Caco-2 (cell line): ENCODE measurements at regions not wholly inside any gene's neighbourhood (a gene's known extent, or its start where the extent isn't known, plus 50 kb on each side); places are given as distances from the start of the nearest gene placed in this dataset.

ENCODE experiments used
- BruUV-seq: library from RNA; stranded (reverse); fragments of 400-500 nt; replicated peaks from 2 replicates; lab custom pipeline; 2021; lab: Mats Ljungman, UMichigan
- CTCF ChIA-PET: fragments of 300-600 bp; sonication (Branson Sonifier 250); formaldehyde crosslinking; loops from one replicate; lab custom pipeline; 2022; ENCODE audit warnings: antibody characterized with exemption; lab: Charles Lee
- POLR2A ChIA-PET: fragments of 300-600 bp; sonication (Branson Sonifier 250); formaldehyde crosslinking; loops from one replicate; lab custom pipeline; 2022; ENCODE audit warnings: antibody characterized with exemption; lab: Charles Lee
- DNase-seq, 2 experiments: peaks; one replicate each; pipeline versions ENCODE4 v3.0.0 to v3.0.0-alpha.2; 2020 to 2022
- H3K27me3 ChIP-seq: replicated peaks from 2 replicates; pipeline ENCODE4 v1.6.0; 2011; ENCODE audit warnings: low read length; ENCODE audit not compliant: control insufficient read depth, insufficient read depth
- H3K36me3 ChIP-seq: 2 replicates; pipeline ENCODE4 v1.5.1; 2011; ENCODE audit warnings: low read length; ENCODE audit not compliant: control insufficient read depth, insufficient read depth
- H3K4me1 ChIP-seq: fragments of 250-450 bp; sonication (Bioruptor Pico); 2 replicates; pipeline ENCODE4 v1.5.1; 2020; ENCODE audit warnings: mild to moderate bottlenecking
- H3K4me3 ChIP-seq: 2 replicates; pipeline ENCODE4 v1.5.1; 2011; ENCODE audit warnings: low read depth, mild to moderate bottlenecking, control low read depth, low read length
- H3K9me3 ChIP-seq: fragments of 250-450 bp; sonication (Bioruptor Pico); 2 replicates; pipeline ENCODE4 v1.5.1; 2020; ENCODE audit warnings: mild to moderate bottlenecking, moderate library complexity
- H3K27ac Mint-ChIP-seq: one replicate; pipeline ENCODE4 v1.8.0; 2022; ENCODE audit warnings: mixed read lengths; ENCODE audit not compliant: unreplicated experiment
- H3K27me3 Mint-ChIP-seq: one replicate; pipeline ENCODE4 v1.8.0; 2022; ENCODE audit warnings: mixed read lengths; ENCODE audit not compliant: insufficient read depth, unreplicated experiment
- H3K36me3 Mint-ChIP-seq: one replicate; pipeline ENCODE4 v1.8.0; 2022; ENCODE audit warnings: mild to moderate bottlenecking, mixed read lengths; ENCODE audit not compliant: insufficient read depth, unreplicated experiment
- H3K4me1 Mint-ChIP-seq: one replicate; pipeline ENCODE4 v1.8.0; 2022; ENCODE audit warnings: low read depth, mixed read lengths; ENCODE audit not compliant: unreplicated experiment
- H3K4me3 Mint-ChIP-seq: one replicate; pipeline ENCODE4 v1.8.0; 2022; ENCODE audit warnings: mild to moderate bottlenecking, moderate library complexity, mixed read lengths; ENCODE audit not compliant: unreplicated experiment
- H3K9me3 Mint-ChIP-seq: one replicate; pipeline ENCODE4 v1.8.0; 2022; ENCODE audit warnings: mixed read lengths; ENCODE audit not compliant: unreplicated experiment
- intact Hi-C: fragments of 100-400 bp; cut with micrococcal nuclease; formaldehyde crosslinking; loops from one replicate; pipeline ENCODE4 v1.10.0; 2022; ENCODE audit not compliant: unreplicated experiment
- TF ChIP-seq, protein P1 (sequence below), 2 experiments: fragments of 200-600 bp in 1 of 2; IDR thresholded peaks; 1 replicate in 1 of 2; 2 replicates in 1 of 2; pipeline versions ENCODE4 v1.5.1 to v1.8.0; 2011 to 2022; ENCODE audit warnings: antibody characterized with exemption in 1 of 2, control low read depth in 1 of 2, inconsistent platforms in 1 of 2, low read depth in 1 of 2, low read length in 1 of 2, mild to moderate bottlenecking in 1 of 2, moderate library complexity in 1 of 2; ENCODE audit not compliant: insufficient read depth in 1 of 2, severe bottlenecking in 1 of 2, unreplicated experiment in 1 of 2

DNA sequence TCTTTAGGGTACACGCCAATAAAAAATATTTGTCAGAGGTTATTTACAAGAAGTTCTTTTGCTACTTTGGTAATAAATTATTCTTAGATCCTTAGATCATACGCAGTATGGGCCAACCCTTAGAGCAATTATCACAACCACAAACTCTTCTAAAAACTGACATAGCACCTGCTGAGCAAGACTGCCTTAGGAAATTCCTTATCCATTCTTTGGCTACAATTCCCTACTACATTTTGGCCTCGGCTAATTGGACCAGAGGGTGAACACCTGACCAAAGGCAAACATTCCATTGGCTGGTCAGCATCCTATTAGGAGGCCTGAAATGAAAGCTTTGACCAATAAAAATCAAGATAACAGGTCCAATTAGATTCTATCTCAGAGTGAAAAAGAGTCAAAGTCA lies 147.6 kb upstream of the CCDC68 start:
- H3K36me3 ChIP-seq, result no peaks in the 10 kb centered on the region
- no peaks in the 10 kb centered on the region for H3K27me3 ChIP-seq
- intact Hi-C loops, result no loop called here
- TF ChIP-seq, protein P1, sequence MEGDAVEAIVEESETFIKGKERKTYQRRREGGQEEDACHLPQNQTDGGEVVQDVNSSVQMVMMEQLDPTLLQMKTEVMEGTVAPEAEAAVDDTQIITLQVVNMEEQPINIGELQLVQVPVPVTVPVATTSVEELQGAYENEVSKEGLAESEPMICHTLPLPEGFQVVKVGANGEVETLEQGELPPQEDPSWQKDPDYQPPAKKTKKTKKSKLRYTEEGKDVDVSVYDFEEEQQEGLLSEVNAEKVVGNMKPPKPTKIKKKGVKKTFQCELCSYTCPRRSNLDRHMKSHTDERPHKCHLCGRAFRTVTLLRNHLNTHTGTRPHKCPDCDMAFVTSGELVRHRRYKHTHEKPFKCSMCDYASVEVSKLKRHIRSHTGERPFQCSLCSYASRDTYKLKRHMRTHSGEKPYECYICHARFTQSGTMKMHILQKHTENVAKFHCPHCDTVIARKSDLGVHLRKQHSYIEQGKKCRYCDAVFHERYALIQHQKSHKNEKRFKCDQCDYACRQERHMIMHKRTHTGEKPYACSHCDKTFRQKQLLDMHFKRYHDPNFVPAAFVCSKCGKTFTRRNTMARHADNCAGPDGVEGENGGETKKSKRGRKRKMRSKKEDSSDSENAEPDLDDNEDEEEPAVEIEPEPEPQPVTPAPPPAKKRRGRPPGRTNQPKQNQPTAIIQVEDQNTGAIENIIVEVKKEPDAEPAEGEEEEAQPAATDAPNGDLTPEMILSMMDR (IDR thresholded peaks at IDR 0.05; ENCODE audit: insufficient read depth in 1 of 2, low read depth in 1 of 2, low read length in 1 of 2, severe bottlenecking in 1 of 2, unreplicated experiment in 1 of 2), result no peak
- BruUV-seq, result no TSS peak
- no peaks in the 10 kb centered on the region for H3K9me3 ChIP-seq
- Mint-ChIP-seq H3K4me1 (peaks cover 7% of the 10 kb centered on the region), H3K27me3 (no peaks in the 10 kb centered on the region), H3K4me3 (no peak overlapping the region), H3K9me3 (peaks cover 21% of the 10 kb centered on the region), H3K36me3 (no peaks in the 10 kb centered on the region), H3K27ac (no peak overlapping the region)
- peaks cover 4% of the 10 kb centered on the region for H3K4me1 ChIP-seq
- H3K4me3 ChIP-seq, result no peak overlapping the region
- ChIA-PET CTCF (no interaction called here), POLR2A (no interaction called here)
- DNase-seq, result no peak

DNA sequence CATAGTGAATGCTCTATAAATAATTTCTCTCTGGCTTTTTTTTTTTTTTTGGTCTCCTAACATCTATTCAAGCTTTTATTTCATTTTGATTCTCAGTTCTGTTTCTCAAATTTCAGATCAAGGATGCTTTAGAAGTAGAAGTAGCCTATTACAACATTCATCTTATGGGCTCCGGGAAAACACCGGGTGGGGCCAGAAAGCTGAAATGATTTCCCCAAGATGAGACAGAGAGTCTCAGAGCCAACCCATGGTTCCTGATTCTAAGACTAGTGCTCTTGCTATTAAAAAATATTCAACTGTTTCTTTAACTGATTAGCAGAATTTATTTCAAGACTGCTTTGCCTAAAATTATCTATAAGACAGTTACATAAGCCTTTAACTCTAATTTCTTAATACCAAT lies 147.2 kb upstream of the CCDC68 start:
- CTCF ChIA-PET, result no interaction called here

DNA sequence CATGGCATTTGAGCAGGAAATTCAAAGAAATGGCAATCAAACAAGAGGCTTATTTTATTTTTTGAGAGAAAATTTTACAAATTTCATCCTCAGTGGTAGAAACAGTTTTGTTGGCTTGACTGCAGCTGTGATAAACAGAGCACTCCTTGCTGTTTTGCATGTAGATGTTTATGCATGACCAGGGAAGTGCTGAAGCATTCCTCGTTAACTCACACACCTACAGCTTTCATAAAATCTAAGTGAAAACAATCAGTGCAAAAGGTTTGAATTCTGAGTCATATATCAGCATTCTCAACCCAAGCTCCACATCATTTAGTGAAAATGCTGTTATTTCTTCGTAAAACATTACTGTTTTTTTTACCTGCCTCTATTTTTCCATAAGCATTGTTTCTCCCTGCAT lies 146.6 kb upstream of the CCDC68 start:
- BruUV-seq, result no TSS peak
- no peak overlapping the region for H3K4me3 ChIP-seq
- POLR2A ChIA-PET, result no interaction called here
- peaks cover 7% of the 10 kb centered on the region for H3K4me1 Mint-ChIP-seq
- intact Hi-C loops, result no loop called here
- DNase-seq, result no peak
- H3K27ac Mint-ChIP-seq, result no peak overlapping the region
- TF ChIP-seq, protein P1 (IDR thresholded peaks at IDR 0.05; ENCODE audit: insufficient read depth in 1 of 2, low read depth in 1 of 2, low read length in 1 of 2, severe bottlenecking in 1 of 2, unreplicated experiment in 1 of 2), result no peak
- no peaks in the 10 kb centered on the region for H3K27me3 ChIP-seq
- H3K4me3 Mint-ChIP-seq, result no peak overlapping the region
- H3K9me3 ChIP-seq, result no peaks in the 10 kb centered on the region
- CTCF ChIA-PET, result no interaction called here
- no peaks in the 10 kb centered on the region for H3K27me3 Mint-ChIP-seq
- H3K4me1 ChIP-seq, result peaks cover 12% of the 10 kb centered on the region
- no peaks in the 10 kb centered on the region for H3K36me3 Mint-ChIP-seq
- H3K36me3 ChIP-seq, result no peaks in the 10 kb centered on the region
- H3K9me3 Mint-ChIP-seq, result peaks cover 21% of the 10 kb centered on the region

More for the DNA sequence above, 147.2 kb upstream of the CCDC68 start:
- BruUV-seq, result no TSS peak
- TF ChIP-seq, protein P1 (IDR thresholded peaks at IDR 0.05; ENCODE audit: insufficient read depth in 1 of 2, low read depth in 1 of 2, low read length in 1 of 2, severe bottlenecking in 1 of 2, unreplicated experiment in 1 of 2), result no peak
- no peaks in the 10 kb centered on the region for H3K36me3 Mint-ChIP-seq
- H3K4me3 Mint-ChIP-seq, result no peak overlapping the region
- H3K27ac Mint-ChIP-seq, result no peak overlapping the region
- Histone ChIP-seq H3K4me1 (peaks cover 9% of the 10 kb centered on the region), H3K9me3 (no peaks in the 10 kb centered on the region), H3K36me3 (no peaks in the 10 kb centered on the region), H3K4me3 (no peak overlapping the region), H3K27me3 (no peaks in the 10 kb centered on the region)
- POLR2A ChIA-PET, result no interaction called here
- no peaks in the 10 kb centered on the region for H3K27me3 Mint-ChIP-seq
- peaks cover 21% of the 10 kb centered on the region for H3K9me3 Mint-ChIP-seq
- intact Hi-C loops, result no loop called here
- peaks cover 7% of the 10 kb centered on the region for H3K4me1 Mint-ChIP-seq
- DNase-seq, result no peak
